SK-N-SH (cell line): ENCODE measurements at regions not wholly inside any gene's neighbourhood (a gene's known extent, or its start where the extent isn't known, plus 50 kb on each side); places are given as distances from the start of the nearest gene placed in this dataset.

Source experiments
- CTCF ChIA-PET: fragments of 300-600, 350-600 bp; formaldehyde crosslinking; extraction: SDS; loops from one replicate; lab custom pipeline; 2021; lab: Yijun Ruan, JAX
- POLR2A ChIA-PET: fragments of 350-600 bp; sonication (Branson Sonifier 250); formaldehyde crosslinking; extraction: SDS; loops from one replicate; lab custom pipeline; 2020; ENCODE audit warnings: antibody characterized with exemption, inconsistent platforms; lab: Yijun Ruan, JAX
- DNase-seq: peaks from one replicate; pipeline ENCODE4 v3.0.0; 2012
- H2AFZ ChIP-seq: fragments of 200-600 bp; sonication (generic); 2 replicates; pipeline ENCODE4 v1.8.1; 2016; ENCODE audit warnings: antibody characterized with exemption, mild to moderate bottlenecking, low read depth
- H3F3A ChIP-seq: fragments of 200-600 bp; sonication (generic); replicated peaks from 2 replicates; pipeline ENCODE3; 2016; ENCODE audit warnings: antibody characterized with exemption, mild to moderate bottlenecking; ENCODE audit not compliant: insufficient read depth
- H3K27ac ChIP-seq, 2 experiments: fragments of 200-500 bp in 1 of 2; fragments of 200-600 bp in 1 of 2; sonication (Bioruptor generic) in 1 of 2; sonication (generic), shearing (Covaris generic) in 1 of 2; 2 replicates each; pipeline versions ENCODE4 v1.5.1 to v1.6.1; 2014 to 2016; ENCODE audit warnings: low read depth in 2 of 2, inconsistent platforms in 1 of 2, low read length in 1 of 2, mild to moderate bottlenecking in 1 of 2, mixed read lengths in 1 of 2
- H3K27me3 ChIP-seq: fragments of 200-600 bp; sonication (generic), shearing (Covaris generic); 2 replicates; pipeline ENCODE4 v1.6.1; 2016; ENCODE audit warnings: mixed run types; ENCODE audit not compliant: insufficient read depth
- H3K36me3 ChIP-seq, 2 experiments: fragments of 200-500 bp in 1 of 2; fragments of 200-600 bp in 1 of 2; sonication (Bioruptor generic) in 1 of 2; sonication (generic) in 1 of 2; replicated peaks in 1 of 2; 2 replicates each; pipeline versions ENCODE3 to v1.5.1; 2014 to 2016; ENCODE audit warnings: low read length in 1 of 2, mild to moderate bottlenecking in 1 of 2; ENCODE audit not compliant: insufficient read depth in 2 of 2, control insufficient read depth in 1 of 2
- H3K4me1 ChIP-seq, 2 experiments: fragments of 200-500 bp in 1 of 2; fragments of 200-600 bp in 1 of 2; sonication (Bioruptor generic) in 1 of 2; sonication (generic), shearing (Covaris generic) in 1 of 2; 2 replicates each; pipeline versions ENCODE4 v1.5.1 to v1.6.1; 2014 to 2016; ENCODE audit warnings: low read depth in 1 of 2, low read length in 1 of 2, mixed run types in 1 of 2; ENCODE audit not compliant: insufficient read depth in 2 of 2, control insufficient read depth in 1 of 2
- H3K4me2 ChIP-seq: fragments of 200-600 bp; sonication (generic), shearing (Covaris generic); 2 replicates; pipeline ENCODE4 v1.6.1; 2017; ENCODE audit warnings: mixed run types
- H3K4me3 ChIP-seq, 2 experiments: fragments of 200-500 bp in 1 of 2; fragments of 200-600 bp in 1 of 2; sonication (Bioruptor generic) in 1 of 2; sonication (generic), shearing (Covaris generic) in 1 of 2; 2 replicates each; pipeline versions ENCODE4 v1.5.1 to v1.8.1; 2014 to 2016; ENCODE audit warnings: low read depth in 2 of 2, inconsistent platforms in 1 of 2, low read length in 1 of 2, mild to moderate bottlenecking in 1 of 2, mixed read lengths in 1 of 2, moderate library complexity in 1 of 2
- H3K79me2 ChIP-seq: fragments of 200-600 bp; sonication (generic); 2 replicates; pipeline ENCODE4 v1.8.1; 2017; ENCODE audit warnings: mild to moderate bottlenecking; ENCODE audit not compliant: insufficient read depth
- H3K9ac ChIP-seq: fragments of 200-600 bp; sonication (generic); 2 replicates; pipeline ENCODE4 v1.6.1; 2017; ENCODE audit warnings: mixed run types
- H3K9me2 ChIP-seq: fragments of 200-600 bp; sonication (generic); 2 replicates; pipeline ENCODE4 v1.6.1; 2017; ENCODE audit warnings: mixed run types
- H3K9me3 ChIP-seq: fragments of 200-600 bp; sonication (generic); 2 replicates; pipeline ENCODE4 v1.6.1; 2017; ENCODE audit warnings: mixed run types, mild to moderate bottlenecking, moderate library complexity
- H4K20me1 ChIP-seq: fragments of 200-600 bp; sonication (generic); 2 replicates; pipeline ENCODE4 v1.6.1; 2017; ENCODE audit warnings: mild to moderate bottlenecking, mixed run types; ENCODE audit not compliant: insufficient read depth
- ELF1 ChIP-seq: IDR thresholded peaks from 2 replicates; pipeline ENCODE4 v1.4.0; 2012
- EP300 ChIP-seq, 2 experiments: IDR thresholded peaks; 2 replicates each; pipeline versions ENCODE4 v1.4.0 to v1.6.1; 2012; ENCODE audit warnings: borderline replicate concordance in 1 of 2, low read depth in 1 of 2, low read length in 1 of 2
- EZH2phosphoT487 ChIP-seq: fragments of 200-600 bp; sonication (generic); IDR thresholded peaks from 2 replicates; pipeline ENCODE4 v1.6.1; 2017; ENCODE audit warnings: low read depth, mixed run types, mild to moderate bottlenecking, antibody characterized with exemption, moderate library complexity, borderline replicate concordance
- FOSL2 ChIP-seq: IDR thresholded peaks from 2 replicates; pipeline ENCODE4 v1.4.0; 2012; ENCODE audit warnings: low read depth, mild to moderate bottlenecking, moderate library complexity, borderline replicate concordance
- FOXM1 ChIP-seq: IDR thresholded peaks from 2 replicates; pipeline ENCODE4 v1.4.0; 2012; ENCODE audit warnings: low read depth, mild to moderate bottlenecking
- GABPA ChIP-seq: IDR thresholded peaks from 2 replicates; pipeline ENCODE4 v1.4.0; 2012; ENCODE audit warnings: low read depth, mild to moderate bottlenecking
- GATA2 ChIP-seq: sonication (generic); formaldehyde crosslinking; IDR thresholded peaks from 2 replicates; pipeline ENCODE4 v1.5.0; 2020; ENCODE audit warnings: mild to moderate bottlenecking, missing genetic modification reagents
- IRF3 ChIP-seq: fragments of 150-350 bp; IDR thresholded peaks from 2 replicates; pipeline ENCODE4 v1.6.1; 2016; ENCODE audit warnings: mild to moderate bottlenecking, low read depth, low read length
- JUND ChIP-seq: IDR thresholded peaks from 2 replicates; pipeline ENCODE4 v1.4.0; 2012
- MXI1 ChIP-seq: IDR thresholded peaks from 2 replicates; pipeline ENCODE4 v1.6.1; 2012; ENCODE audit warnings: mild to moderate bottlenecking, low read depth, low read length, improper control_type of control experiment
- NFIC ChIP-seq: IDR thresholded peaks from 2 replicates; pipeline ENCODE4 v1.4.0; 2012; ENCODE audit warnings: borderline replicate concordance
- NRF1 ChIP-seq: IDR thresholded peaks from 2 replicates; pipeline ENCODE4 v1.6.1; 2012; ENCODE audit warnings: low read depth, mild to moderate bottlenecking, low read length
- POLR2AphosphoS5 ChIP-seq: IDR thresholded peaks from 2 replicates; pipeline ENCODE4 v1.6.1; 2012; ENCODE audit warnings: low read depth, low read length
- RAD21 ChIP-seq: IDR thresholded peaks from 2 replicates; pipeline ENCODE4 v1.6.1; 2012; ENCODE audit warnings: mild to moderate bottlenecking, low read length
- SIN3A ChIP-seq: IDR thresholded peaks from 2 replicates; pipeline ENCODE4 v1.6.1; 2012; ENCODE audit warnings: low read depth, mild to moderate bottlenecking, low read length, moderate library complexity, borderline replicate concordance
- SMC3 ChIP-seq: IDR thresholded peaks from 2 replicates; pipeline ENCODE4 v1.6.1; 2012; ENCODE audit warnings: low read depth, low read length, improper control_type of control experiment
- TAF1 ChIP-seq: IDR thresholded peaks from 2 replicates; pipeline ENCODE4 v1.6.1; 2012; ENCODE audit warnings: low read depth, mild to moderate bottlenecking, low read length, moderate library complexity, borderline replicate concordance
- TCF12 ChIP-seq: IDR thresholded peaks from 2 replicates; pipeline ENCODE4 v1.4.0; 2012
- TEAD4 ChIP-seq: IDR thresholded peaks from 2 replicates; pipeline ENCODE4 v1.4.0; 2012; ENCODE audit warnings: mild to moderate bottlenecking, borderline replicate concordance; ENCODE audit not compliant: insufficient read depth
- YY1 ChIP-seq: IDR thresholded peaks from 2 replicates; pipeline ENCODE4 v1.4.0; 2012; ENCODE audit warnings: low read depth, mild to moderate bottlenecking
- ZBTB33 ChIP-seq: IDR thresholded peaks from 2 replicates; pipeline ENCODE4 v1.4.0; 2012; ENCODE audit warnings: low read depth, borderline replicate concordance
- WGBS: methylation state at CpG from one replicate; pipeline ENCODE4 v1.1.6; 2017; ENCODE audit warnings: low lambda C conversion rate; 5-methylcytosine and 5-hydroxymethylcytosine counted together
- TF ChIP-seq, protein P1 (sequence below): IDR thresholded peaks from 2 replicates; pipeline ENCODE4 v1.4.0; 2012; ENCODE audit warnings: low read depth
- TF ChIP-seq, protein P2 (sequence below): fragments of 200-600 bp; sonication (generic); IDR thresholded peaks from 2 replicates; pipeline ENCODE4 v1.6.1; 2017; ENCODE audit warnings: antibody characterized with exemption, mild to moderate bottlenecking, moderate library complexity
- TF ChIP-seq, protein P3 (sequence below): IDR thresholded peaks from 2 replicates; pipeline ENCODE4 v1.4.0; 2012; ENCODE audit warnings: low read depth, borderline replicate concordance

GRCh38 chr11:24247846-24248245 is 249.0 kb upstream of the LUZP2 start:
- Histone ChIP-seq H3K4me1 (no peaks in the 10 kb centered on the region), H3K27me3 (no peaks in the 10 kb centered on the region), H3K9ac (no peak overlapping the region), H3K79me2 (no peaks in the 10 kb centered on the region), H3K27ac (no peak overlapping the region), H3K4me2 (no peak overlapping the region), H3K9me3 (no peaks in the 10 kb centered on the region), H3K36me3 (no peaks in the 10 kb centered on the region), H3F3A (no peaks in the 10 kb centered on the region)
- POLR2A ChIA-PET = no interaction called here
- CTCF ChIA-PET = no interaction called here
- no peak for DNase-seq
- TF ChIP-seq SIN3A (no peak), POLR2AphosphoS5 (no peak), EP300 (IDR thresholded peaks at IDR 0.05; ENCODE audit: borderline replicate concordance in 1 of 2, low read depth in 1 of 2, low read length in 1 of 2) (no peak), ZBTB33 (no peak), SMC3 (no peak), IRF3 (no peak), EZH2phosphoT487 (no peak), TCF12 (no peak), FOXM1 (no peak), MXI1 (no peak), TEAD4 (no peak), RAD21 (no peak)
- TF ChIP-seq, protein P1, sequence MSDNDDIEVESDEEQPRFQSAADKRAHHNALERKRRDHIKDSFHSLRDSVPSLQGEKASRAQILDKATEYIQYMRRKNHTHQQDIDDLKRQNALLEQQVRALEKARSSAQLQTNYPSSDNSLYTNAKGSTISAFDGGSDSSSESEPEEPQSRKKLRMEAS = no peak
- TF ChIP-seq, all 33 proteins: peak for 0
- no peaks in the 10 kb centered on the region for H3K9me2 ChIP-seq
- H2AFZ ChIP-seq = no peak overlapping the region
- no peaks in the 10 kb centered on the region for H4K20me1 ChIP-seq
- WGBS = 82% methylated on average over 3 of the region's 3 CpGs
- no peak overlapping the region for H3K4me3 ChIP-seq

- Histone ChIP-seq H3K9me3 (no peaks in the 10 kb centered on the region), H3K79me2 (no peaks in the 10 kb centered on the region), H3K4me1 (no peaks in the 10 kb centered on the region), H3K27me3 (no peaks in the 10 kb centered on the region), H3K4me2 (no peak overlapping the region), H3K9me2 (no peaks in the 10 kb centered on the region), H3K9ac (no peak overlapping the region), H3K36me3 (no peaks in the 10 kb centered on the region), H3K4me3 (no peak overlapping the region), H4K20me1 (no peaks in the 10 kb centered on the region), H3F3A (no peaks in the 10 kb centered on the region), H2AFZ (0 out of 2 replicates have a peak overlapping the region, but pooled peaks have one; percentile 8), H3K27ac (no peak overlapping the region)
- no peak for DNase-seq
- ChIA-PET CTCF (no interaction called here), POLR2A (no interaction called here)
- WGBS = 82% methylated on average over 1 of the region's 1 CpG
- TF ChIP-seq, protein P2, sequence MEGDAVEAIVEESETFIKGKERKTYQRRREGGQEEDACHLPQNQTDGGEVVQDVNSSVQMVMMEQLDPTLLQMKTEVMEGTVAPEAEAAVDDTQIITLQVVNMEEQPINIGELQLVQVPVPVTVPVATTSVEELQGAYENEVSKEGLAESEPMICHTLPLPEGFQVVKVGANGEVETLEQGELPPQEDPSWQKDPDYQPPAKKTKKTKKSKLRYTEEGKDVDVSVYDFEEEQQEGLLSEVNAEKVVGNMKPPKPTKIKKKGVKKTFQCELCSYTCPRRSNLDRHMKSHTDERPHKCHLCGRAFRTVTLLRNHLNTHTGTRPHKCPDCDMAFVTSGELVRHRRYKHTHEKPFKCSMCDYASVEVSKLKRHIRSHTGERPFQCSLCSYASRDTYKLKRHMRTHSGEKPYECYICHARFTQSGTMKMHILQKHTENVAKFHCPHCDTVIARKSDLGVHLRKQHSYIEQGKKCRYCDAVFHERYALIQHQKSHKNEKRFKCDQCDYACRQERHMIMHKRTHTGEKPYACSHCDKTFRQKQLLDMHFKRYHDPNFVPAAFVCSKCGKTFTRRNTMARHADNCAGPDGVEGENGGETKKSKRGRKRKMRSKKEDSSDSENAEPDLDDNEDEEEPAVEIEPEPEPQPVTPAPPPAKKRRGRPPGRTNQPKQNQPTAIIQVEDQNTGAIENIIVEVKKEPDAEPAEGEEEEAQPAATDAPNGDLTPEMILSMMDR = no peak
- TF ChIP-seq SMC3 (no peak), NFIC (no peak), FOSL2 (no peak), GABPA (no peak), NRF1 (no peak), YY1 (no peak), ELF1 (no peak), FOXM1 (no peak), GATA2 (CRISPR knock-in tag) (no peak), RAD21 (no peak), TCF12 (no peak), TAF1 (no peak), JUND (no peak), EP300 (IDR thresholded peaks at IDR 0.05; ENCODE audit: borderline replicate concordance in 1 of 2, low read depth in 1 of 2, low read length in 1 of 2) (no peak)
- TF ChIP-seq, protein P1 = no peak
- TF ChIP-seq, protein P3, sequence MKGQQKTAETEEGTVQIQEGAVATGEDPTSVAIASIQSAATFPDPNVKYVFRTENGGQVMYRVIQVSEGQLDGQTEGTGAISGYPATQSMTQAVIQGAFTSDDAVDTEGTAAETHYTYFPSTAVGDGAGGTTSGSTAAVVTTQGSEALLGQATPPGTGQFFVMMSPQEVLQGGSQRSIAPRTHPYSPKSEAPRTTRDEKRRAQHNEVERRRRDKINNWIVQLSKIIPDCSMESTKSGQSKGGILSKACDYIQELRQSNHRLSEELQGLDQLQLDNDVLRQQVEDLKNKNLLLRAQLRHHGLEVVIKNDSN = no peak
Observed at GRCh38 chr11:24249921-24250320, 246.9 kb upstream of the LUZP2 start.
